ENCODE measurements at regions not wholly inside any gene's neighbourhood (a gene's known extent, or its start where the extent isn't known, plus 50 kb on each side); places are given as distances from the start of the nearest gene placed in this dataset.

DNA sequence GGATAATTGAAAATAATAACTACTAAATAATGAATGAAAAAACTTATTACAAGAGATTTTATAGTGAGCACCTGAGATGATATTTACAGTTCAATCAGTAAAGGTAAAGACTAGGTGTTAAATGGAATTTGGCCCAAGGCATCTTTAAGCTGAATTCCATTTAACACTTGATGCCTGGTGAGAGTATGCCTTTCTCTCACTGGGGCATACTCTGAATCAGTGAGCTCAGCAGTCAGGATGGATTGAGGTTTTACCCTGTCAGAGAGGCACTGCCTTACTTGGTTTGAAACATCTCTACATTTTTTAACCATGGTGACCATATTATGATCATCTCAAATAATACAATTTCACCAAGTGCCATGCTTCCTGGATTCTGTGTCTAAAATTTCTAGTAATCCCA lies 1416.3 kb downstream of the MAT2B start:
- no peak for DNase-seq (ENCODE audit: low read depth)
- Histone ChIP-seq H3K27me3 (ENCODE audit: control insufficient read depth, insufficient read depth, low read length) (no peaks in the 10 kb centered on the region), H3K4me3 (ENCODE audit: low read depth, low read length) (no peak overlapping the region), H3K36me3 (ENCODE audit: control insufficient read depth, insufficient read depth, low read length) (no peaks in the 10 kb centered on the region)
- FAIRE-seq: no peak
- TF ChIP-seq, protein P1, sequence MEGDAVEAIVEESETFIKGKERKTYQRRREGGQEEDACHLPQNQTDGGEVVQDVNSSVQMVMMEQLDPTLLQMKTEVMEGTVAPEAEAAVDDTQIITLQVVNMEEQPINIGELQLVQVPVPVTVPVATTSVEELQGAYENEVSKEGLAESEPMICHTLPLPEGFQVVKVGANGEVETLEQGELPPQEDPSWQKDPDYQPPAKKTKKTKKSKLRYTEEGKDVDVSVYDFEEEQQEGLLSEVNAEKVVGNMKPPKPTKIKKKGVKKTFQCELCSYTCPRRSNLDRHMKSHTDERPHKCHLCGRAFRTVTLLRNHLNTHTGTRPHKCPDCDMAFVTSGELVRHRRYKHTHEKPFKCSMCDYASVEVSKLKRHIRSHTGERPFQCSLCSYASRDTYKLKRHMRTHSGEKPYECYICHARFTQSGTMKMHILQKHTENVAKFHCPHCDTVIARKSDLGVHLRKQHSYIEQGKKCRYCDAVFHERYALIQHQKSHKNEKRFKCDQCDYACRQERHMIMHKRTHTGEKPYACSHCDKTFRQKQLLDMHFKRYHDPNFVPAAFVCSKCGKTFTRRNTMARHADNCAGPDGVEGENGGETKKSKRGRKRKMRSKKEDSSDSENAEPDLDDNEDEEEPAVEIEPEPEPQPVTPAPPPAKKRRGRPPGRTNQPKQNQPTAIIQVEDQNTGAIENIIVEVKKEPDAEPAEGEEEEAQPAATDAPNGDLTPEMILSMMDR (IDR thresholded peaks at IDR 0.05; ENCODE audit: insufficient read depth, low read length, severe bottlenecking): no peak

DNA sequence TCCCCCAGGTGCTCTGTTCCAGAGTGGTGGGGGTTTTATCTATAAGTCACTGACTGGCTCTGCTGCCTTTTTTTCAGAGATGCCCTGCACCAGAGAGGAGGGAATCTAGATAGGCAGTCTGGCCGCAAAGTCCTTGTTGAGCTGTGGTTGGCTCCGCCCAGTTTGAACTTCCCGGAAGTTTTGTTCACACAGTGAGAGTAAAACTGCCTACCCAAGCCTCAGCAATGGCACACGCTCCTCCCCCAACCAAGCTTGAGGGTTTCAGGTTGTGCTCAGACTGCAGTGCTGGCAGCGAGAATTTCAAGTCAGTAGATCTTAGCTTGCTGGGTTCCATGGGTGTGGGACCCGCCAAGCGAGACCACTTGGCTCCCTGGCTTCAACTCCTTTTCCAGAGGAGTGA lies 1428.6 kb downstream of the MAT2B start:
- TF ChIP-seq, protein P1 (IDR thresholded peaks at IDR 0.05; ENCODE audit: insufficient read depth, low read length, severe bottlenecking): no peak
- DNase-seq (ENCODE audit: low read depth): no peak
- no peak overlapping the region for H3K4me3 ChIP-seq (ENCODE audit: low read depth, low read length)
- no peak for FAIRE-seq
- no peaks in the 10 kb centered on the region for H3K36me3 ChIP-seq (ENCODE audit: control insufficient read depth, insufficient read depth, low read length)
- no peaks in the 10 kb centered on the region for H3K27me3 ChIP-seq (ENCODE audit: control insufficient read depth, insufficient read depth, low read length)

DNA sequence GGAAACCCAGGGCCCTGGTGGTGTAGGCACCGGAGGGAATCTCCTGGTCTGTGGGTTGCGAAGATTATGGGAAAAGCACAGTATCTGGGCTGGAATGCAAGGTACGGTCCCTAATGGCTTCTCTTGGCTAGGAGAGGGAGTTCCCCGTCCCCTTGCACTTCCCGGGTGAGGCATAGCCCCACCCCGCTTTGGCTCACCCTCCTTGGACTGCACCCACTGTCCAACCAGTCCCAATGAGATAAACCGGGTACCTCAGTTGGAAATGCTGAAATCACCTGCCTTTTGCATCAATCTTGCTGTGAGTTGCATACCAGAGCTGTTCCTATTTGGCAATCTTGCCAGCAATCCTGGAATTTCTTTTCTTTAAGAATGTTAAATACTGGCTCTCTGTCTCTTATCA lies 1429.1 kb downstream of the MAT2B start:
- DNase-seq (ENCODE audit: low read depth) (no peak), FAIRE-seq (no peak)
- TF ChIP-seq, protein P1 (IDR thresholded peaks at IDR 0.05; ENCODE audit: insufficient read depth, low read length, severe bottlenecking): no peak
- Histone ChIP-seq H3K27me3 (ENCODE audit: control insufficient read depth, insufficient read depth, low read length) (no peaks in the 10 kb centered on the region), H3K4me3 (ENCODE audit: low read depth, low read length) (no peak overlapping the region), H3K36me3 (ENCODE audit: control insufficient read depth, insufficient read depth, low read length) (no peaks in the 10 kb centered on the region)

DNA sequence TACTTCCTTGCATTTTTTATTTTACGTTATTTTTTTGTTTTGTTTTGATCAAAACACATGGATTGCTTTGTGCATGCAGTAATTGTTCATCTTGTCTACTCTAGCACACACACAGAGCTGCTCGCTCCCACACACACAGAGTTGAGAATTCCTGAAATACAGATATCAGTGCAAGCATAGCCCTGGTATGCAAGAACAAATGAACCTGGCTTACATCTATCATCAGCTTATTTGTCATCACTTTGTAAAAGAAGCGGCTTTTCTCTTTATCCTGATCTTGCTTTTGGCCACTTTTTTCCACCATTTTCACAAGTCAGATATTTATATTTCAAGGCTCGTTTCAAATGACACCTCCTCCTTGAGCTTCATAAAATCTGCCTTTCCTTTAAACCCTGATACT lies 1435.7 kb downstream of the MAT2B start:
- no peak for DNase-seq (ENCODE audit: low read depth)
- no peak for FAIRE-seq
- Histone ChIP-seq H3K4me3 (ENCODE audit: low read depth, low read length) (no peak overlapping the region), H3K36me3 (ENCODE audit: control insufficient read depth, insufficient read depth, low read length) (no peaks in the 10 kb centered on the region), H3K27me3 (ENCODE audit: control insufficient read depth, insufficient read depth, low read length) (no peaks in the 10 kb centered on the region)
- TF ChIP-seq, protein P1 (IDR thresholded peaks at IDR 0.05; ENCODE audit: insufficient read depth, low read length, severe bottlenecking): no peak

DNA sequence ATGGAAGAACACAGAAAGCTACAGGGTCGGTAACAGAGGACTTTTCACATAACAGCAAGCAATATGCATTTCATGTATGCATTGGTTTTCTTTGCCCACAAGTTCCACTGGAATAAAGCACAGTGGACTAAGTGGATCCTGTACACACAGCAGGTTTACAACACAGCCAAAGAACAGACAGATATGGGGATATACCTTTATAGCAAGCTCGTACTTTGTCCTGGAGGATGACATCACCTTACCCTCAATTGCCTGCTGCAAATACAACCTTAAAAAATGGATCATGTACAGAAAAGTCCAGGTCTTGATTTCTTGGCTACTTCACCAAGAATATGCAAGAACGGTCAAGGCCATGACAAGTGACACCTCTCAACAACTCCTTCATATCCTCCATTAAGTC lies 1445.5 kb downstream of the MAT2B start:
- Histone ChIP-seq H3K36me3 (ENCODE audit: control insufficient read depth, insufficient read depth, low read length) (no peaks in the 10 kb centered on the region), H3K27me3 (ENCODE audit: control insufficient read depth, insufficient read depth, low read length) (no peaks in the 10 kb centered on the region), H3K4me3 (ENCODE audit: low read depth, low read length) (no peak overlapping the region)
- TF ChIP-seq, protein P1 (IDR thresholded peaks at IDR 0.05; ENCODE audit: insufficient read depth, low read length, severe bottlenecking): no peak
- FAIRE-seq (no peak), DNase-seq (ENCODE audit: low read depth) (no peak)

DNA sequence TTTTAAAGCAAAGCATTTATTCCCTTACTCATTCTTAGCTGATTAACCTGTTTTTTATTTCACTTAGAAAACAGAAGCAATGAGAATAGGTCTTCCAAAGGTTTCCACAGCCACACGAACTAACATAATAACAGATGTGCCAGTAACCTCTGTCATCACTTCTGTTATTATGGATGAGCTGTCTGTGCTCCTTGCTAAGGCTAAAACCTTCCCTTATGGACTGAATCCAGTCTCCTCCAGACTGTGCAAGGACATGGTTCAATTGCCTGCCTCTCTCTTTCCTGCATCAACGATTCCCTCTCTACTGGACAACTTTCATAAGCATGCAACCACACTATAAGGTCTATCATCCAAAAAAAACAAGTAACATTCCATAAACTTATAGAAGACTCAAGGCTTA lies 1446.2 kb downstream of the MAT2B start:
- Histone ChIP-seq H3K4me3 (ENCODE audit: low read depth, low read length) (no peak overlapping the region), H3K36me3 (ENCODE audit: control insufficient read depth, insufficient read depth, low read length) (no peaks in the 10 kb centered on the region), H3K27me3 (ENCODE audit: control insufficient read depth, insufficient read depth, low read length) (no peaks in the 10 kb centered on the region)
- DNase-seq (ENCODE audit: low read depth) (no peak), FAIRE-seq (no peak)
- TF ChIP-seq, protein P1 (IDR thresholded peaks at IDR 0.05; ENCODE audit: insufficient read depth, low read length, severe bottlenecking): no peak

All from bronchial epithelial cell (primary cell).